Naive thymus-derived CD4-positive, alpha-beta T cell (primary cell): ENCODE measurements at regions not wholly inside any gene's neighbourhood (a gene's known extent, or its start where the extent isn't known, plus 50 kb on each side); places are given as distances from the start of the nearest gene placed in this dataset.

Experiments used
- ATAC-seq: fragments of 150-1000 bp; cut with Tn5 transposase; 2 replicates; pipeline ENCODE4 v1.10.0; 2021; ENCODE audit warnings: mild to moderate bottlenecking, moderate library complexity
- CTCF ChIA-PET: fragments of 350-600 bp; sonication (Branson Sonifier 250); formaldehyde crosslinking; loops from one replicate; lab custom pipeline; 2021; ENCODE audit warnings: antibody characterized with exemption; lab: Charles Lee
- POLR2A ChIA-PET: fragments of 350-600 bp; sonication (Branson Sonifier 250); formaldehyde crosslinking; loops from one replicate; lab custom pipeline; 2021; ENCODE audit warnings: antibody characterized with exemption, inconsistent platforms; lab: Charles Lee
- DNase-seq, 9 donors: peaks; one replicate each; pipeline versions ENCODE4 v3.0.0 to v3.0.0-alpha.2; 2020 to 2022; ENCODE audit warnings: mixed read lengths in 1 of 9
- H3K27ac ChIP-seq: one replicate; pipeline ENCODE4 v1.7.0; 2013; ENCODE audit warnings: mild to moderate bottlenecking, low read depth, low read length, moderate library complexity
- H3K27me3 ChIP-seq, 2 donors: one replicate each; pipeline ENCODE4 v1.7.0; 2013; ENCODE audit warnings: low read length in 2 of 2, mild to moderate bottlenecking in 2 of 2, moderate library complexity in 2 of 2; ENCODE audit not compliant: control insufficient read depth in 2 of 2, insufficient read depth in 2 of 2
- H3K36me3 ChIP-seq, 3 experiments: 1 replicate in 2 of 3; 2 replicates in 1 of 3; pipeline ENCODE4 v1.7.0; 2013; ENCODE audit warnings: low read length in 3 of 3, mild to moderate bottlenecking in 3 of 3, moderate library complexity in 1 of 3; ENCODE audit not compliant: insufficient read depth in 3 of 3, control insufficient read depth in 2 of 3
- H3K4me1 ChIP-seq, 2 donors: one replicate each; pipeline ENCODE4 v1.7.0; 2013; ENCODE audit warnings: low read length in 2 of 2, mild to moderate bottlenecking in 2 of 2, moderate library complexity in 1 of 2; ENCODE audit not compliant: control insufficient read depth in 2 of 2, insufficient read depth in 2 of 2
- H3K4me3 ChIP-seq: 2 replicates; pipeline ENCODE4 v1.7.0; 2013; ENCODE audit warnings: mild to moderate bottlenecking, low read length
- H3K9me3 ChIP-seq, 3 experiments: 1 replicate in 2 of 3; 2 replicates in 1 of 3; pipeline ENCODE4 v1.7.0; 2013; ENCODE audit warnings: low read length in 3 of 3; ENCODE audit not compliant: control insufficient read depth in 2 of 3
- H3K27ac Mint-ChIP-seq, 9 donors: one replicate each; pipeline ENCODE4 v1.8.0; 2020 to 2022; ENCODE audit warnings: mixed read lengths in 9 of 9, mild to moderate bottlenecking in 8 of 9, moderate library complexity in 5 of 9, inconsistent platforms in 2 of 9
- H3K27me3 Mint-ChIP-seq, 5 donors: one replicate each; pipeline ENCODE4 v1.8.0; 2021 to 2022; ENCODE audit warnings: mixed read lengths in 5 of 5, mild to moderate bottlenecking in 1 of 5
- H3K36me3 Mint-ChIP-seq, 5 donors: one replicate each; pipeline ENCODE4 v1.8.0; 2020 to 2022; ENCODE audit warnings: mixed read lengths in 5 of 5, mild to moderate bottlenecking in 3 of 5, inconsistent platforms in 1 of 5
- H3K4me1 Mint-ChIP-seq, 7 donors: one replicate each; pipeline ENCODE4 v1.8.0; 2020 to 2022; ENCODE audit warnings: mixed read lengths in 7 of 7, mild to moderate bottlenecking in 3 of 7, inconsistent platforms in 1 of 7
- H3K4me3 Mint-ChIP-seq, 10 donors: one replicate each; pipeline ENCODE4 v1.8.0; 2020 to 2022; ENCODE audit warnings: mild to moderate bottlenecking in 10 of 10, mixed read lengths in 10 of 10, moderate library complexity in 6 of 10, inconsistent platforms in 2 of 10
- H3K9me3 Mint-ChIP-seq, 11 donors: one replicate each; pipeline ENCODE4 v1.8.0; 2020 to 2022; ENCODE audit warnings: mixed read lengths in 11 of 11, mild to moderate bottlenecking in 4 of 11, inconsistent platforms in 1 of 11, moderate library complexity in 1 of 11
- intact Hi-C, 2 donors: fragments of 100-400 bp; cut with micrococcal nuclease; formaldehyde crosslinking; loops; one replicate each; pipeline ENCODE4 v1.15.1; 2023

DNA sequence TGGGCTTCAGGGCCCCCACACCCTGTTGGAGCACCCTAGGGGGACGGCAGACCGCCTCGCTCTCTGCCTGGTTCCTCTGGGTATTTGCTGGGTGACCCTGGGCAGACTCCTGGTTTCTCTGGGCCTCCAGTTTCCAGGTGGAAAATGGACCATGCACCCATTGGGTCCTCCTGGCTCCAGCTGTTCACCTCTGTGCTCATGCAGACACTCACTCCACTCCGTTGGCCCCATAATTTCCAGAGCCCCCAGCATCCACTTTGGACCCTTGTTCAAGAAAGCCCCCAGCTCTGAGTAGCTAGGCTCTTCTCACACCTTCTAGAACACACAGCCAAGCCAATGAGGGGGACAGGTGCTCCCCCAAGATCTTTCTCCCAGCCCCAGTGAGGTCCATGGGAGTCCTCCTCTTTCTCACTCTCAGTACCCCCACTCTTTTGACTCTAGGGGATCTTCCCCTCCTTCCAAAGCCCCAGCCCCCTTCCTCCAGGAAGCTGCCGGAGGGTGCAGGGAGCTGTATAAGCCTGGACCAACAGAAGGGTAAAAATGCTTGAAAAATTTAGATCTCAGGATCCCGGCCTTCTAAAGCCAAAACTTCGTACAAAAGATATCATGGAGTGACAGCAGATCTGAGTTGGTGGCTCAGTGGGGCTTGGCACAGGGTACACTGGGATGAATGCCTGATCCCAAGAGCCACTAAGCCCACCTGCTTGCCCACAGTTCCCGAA, 174.8 kb upstream of the RTL1 start:
- H3K4me3 Mint-ChIP-seq: peak overlapping the region in 1 of 10 donors; percentile 44
- no peaks in the 10 kb centered on the region for H3K9me3 ChIP-seq
- no peaks in the 10 kb centered on the region for H3K4me1 ChIP-seq
- peaks cover 0 to 3% (median 0%) of the 10 kb centered on the region in 5 donors for H3K36me3 Mint-ChIP-seq
- CTCF ChIA-PET: no interaction called here
- H3K36me3 ChIP-seq: no peaks in the 10 kb centered on the region
- DNase-seq (peak in 1 of 9 donors; percentile 19), ATAC-seq (no peak)
- POLR2A ChIA-PET: no interaction called here
- peaks cover 0 to 2% (median 0%) of the 10 kb centered on the region in 11 donors for H3K9me3 Mint-ChIP-seq
- no peak overlapping the region for H3K27ac ChIP-seq
- no peak overlapping the region for H3K27ac Mint-ChIP-seq
- peaks cover 0 to 9% (median 1%) of the 10 kb centered on the region in 7 donors for H3K4me1 Mint-ChIP-seq
- peaks cover 39 to 68% (median 48%) of the 10 kb centered on the region in 5 donors for H3K27me3 Mint-ChIP-seq
- H3K4me3 ChIP-seq: no peak overlapping the region
- intact Hi-C loops: no loop called here
- no peaks in the 10 kb centered on the region for H3K27me3 ChIP-seq

DNA sequence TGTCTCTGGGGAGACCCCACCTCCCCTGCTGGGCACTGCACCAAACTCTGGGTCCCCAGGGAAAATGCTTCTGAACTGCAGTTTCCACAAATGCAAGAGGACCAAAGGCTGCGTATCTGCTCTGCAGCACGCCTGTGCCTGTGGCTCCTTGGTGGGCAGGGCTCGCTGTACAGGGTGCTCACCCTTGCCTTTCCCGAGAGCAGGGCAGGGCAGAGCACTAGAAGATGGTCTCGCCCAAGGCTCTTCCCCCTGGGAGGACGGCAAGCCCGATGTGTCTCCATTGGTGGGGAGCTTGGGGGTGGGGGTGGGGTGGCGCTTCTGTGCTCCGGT, 175.3 kb upstream of the RTL1 start:
- Mint-ChIP-seq H3K27me3 (peaks cover 39 to 69% (median 48%) of the 10 kb centered on the region in 5 donors), H3K9me3 (peaks cover 0 to 2% (median 0%) of the 10 kb centered on the region in 11 donors), H3K4me3 (no peak overlapping the region), H3K36me3 (peaks cover 0 to 3% (median 0%) of the 10 kb centered on the region in 5 donors), H3K4me1 (peaks cover 0 to 9% (median 1%) of the 10 kb centered on the region in 7 donors), H3K27ac (no peak overlapping the region)
- ChIA-PET CTCF (no interaction called here), POLR2A (no interaction called here)
- H3K27me3 ChIP-seq: no peaks in the 10 kb centered on the region
- intact Hi-C loops: no loop called here
- DNase-seq (peak in 1 of 9 donors; percentile 10), ATAC-seq (no peak)
- no peaks in the 10 kb centered on the region for H3K36me3 ChIP-seq
- no peaks in the 10 kb centered on the region for H3K9me3 ChIP-seq
- no peak overlapping the region for H3K27ac ChIP-seq
- H3K4me1 ChIP-seq: no peaks in the 10 kb centered on the region
- no peak overlapping the region for H3K4me3 ChIP-seq

DNA sequence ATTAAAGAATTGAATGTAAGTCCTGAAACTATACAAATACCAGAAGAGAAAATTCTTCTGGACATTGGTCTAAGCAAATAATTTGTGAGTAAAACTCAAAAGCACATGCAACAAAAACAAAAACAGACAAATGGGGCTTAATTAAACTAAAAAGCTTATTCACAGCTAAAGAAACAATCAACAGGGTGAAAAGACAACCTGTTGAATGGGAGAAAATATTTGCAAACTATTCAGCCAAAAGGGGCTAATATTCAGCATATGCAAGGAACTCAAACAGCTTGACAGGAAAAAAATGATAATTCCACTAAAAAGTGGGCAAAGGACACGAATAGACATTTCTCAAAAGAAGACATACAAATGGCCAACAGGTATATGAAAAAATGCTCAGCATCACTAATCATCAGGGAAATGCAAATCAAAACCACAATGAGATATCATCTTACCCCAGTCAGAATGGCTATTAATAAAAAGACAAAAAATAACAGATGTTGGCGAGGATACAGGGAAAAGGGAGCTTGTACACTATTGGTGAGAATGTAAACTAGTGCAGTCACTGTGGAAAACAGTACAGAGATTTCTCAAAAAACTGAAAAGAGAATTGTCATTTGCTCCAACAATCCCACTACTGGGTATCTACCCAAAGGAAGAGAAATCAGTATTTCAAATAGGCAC, 177.5 kb upstream of the RTL1 start:
- Histone ChIP-seq H3K27me3 (no peaks in the 10 kb centered on the region), H3K9me3 (no peaks in the 10 kb centered on the region), H3K27ac (no peak overlapping the region), H3K4me3 (no peak overlapping the region), H3K4me1 (no peaks in the 10 kb centered on the region), H3K36me3 (no peaks in the 10 kb centered on the region)
- Mint-ChIP-seq H3K4me3 (no peak overlapping the region), H3K4me1 (peaks cover 0 to 9% (median 1%) of the 10 kb centered on the region in 7 donors), H3K36me3 (peaks cover 0 to 3% (median 0%) of the 10 kb centered on the region in 5 donors), H3K9me3 (peaks cover 0 to 4% (median 0%) of the 10 kb centered on the region in 11 donors), H3K27me3 (peaks cover 39 to 55% (median 48%) of the 10 kb centered on the region in 5 donors), H3K27ac (no peak overlapping the region)
- DNase-seq: no peak
- POLR2A ChIA-PET: no interaction called here
- intact Hi-C loops: no loop called here
- CTCF ChIA-PET: no interaction called here
- no peak for ATAC-seq

GRCh38 chr14:101082036-101082435, 178.5 kb upstream of the RTL1 start:
- intact Hi-C loops: no loop called here
- peaks cover 0 to 4% (median 0%) of the 10 kb centered on the region in 7 donors for H3K4me1 Mint-ChIP-seq
- peaks cover 32 to 54% (median 50%) of the 10 kb centered on the region in 5 donors for H3K27me3 Mint-ChIP-seq
- Histone ChIP-seq H3K4me1 (no peaks in the 10 kb centered on the region), H3K9me3 (no peaks in the 10 kb centered on the region), H3K36me3 (no peaks in the 10 kb centered on the region), H3K27ac (no peak overlapping the region), H3K4me3 (no peak overlapping the region), H3K27me3 (no peaks in the 10 kb centered on the region)
- ATAC-seq: no peak
- no peak overlapping the region for H3K4me3 Mint-ChIP-seq
- peaks cover 0 to 3% (median 0%) of the 10 kb centered on the region in 5 donors for H3K36me3 Mint-ChIP-seq
- ChIA-PET CTCF (no interaction called here), POLR2A (no interaction called here)
- peaks cover 0 to 10% (median 0%) of the 10 kb centered on the region in 11 donors for H3K9me3 Mint-ChIP-seq
- no peak overlapping the region for H3K27ac Mint-ChIP-seq
- peak in 1 of 9 donors; percentile 8 for DNase-seq

GRCh38 chr14:101082436-101083384, 179.2 kb upstream of the RTL1 start:
- ChIA-PET POLR2A (no interaction called here), CTCF (no interaction called here)
- Histone ChIP-seq H3K4me3 (no peak overlapping the region), H3K9me3 (no peaks in the 10 kb centered on the region), H3K27me3 (no peaks in the 10 kb centered on the region), H3K27ac (no peak overlapping the region), H3K4me1 (no peaks in the 10 kb centered on the region), H3K36me3 (no peaks in the 10 kb centered on the region)
- Mint-ChIP-seq H3K4me3 (no peak overlapping the region), H3K27ac (no peak overlapping the region), H3K36me3 (peaks cover 0 to 3% (median 0%) of the 10 kb centered on the region in 5 donors), H3K9me3 (peaks cover 0 to 10% (median 0%) of the 10 kb centered on the region in 11 donors), H3K27me3 (peaks cover 25 to 53% (median 50%) of the 10 kb centered on the region in 5 donors), H3K4me1 (peaks cover 0 to 4% (median 0%) of the 10 kb centered on the region in 7 donors)
- ATAC-seq: no peak
- intact Hi-C loops: no loop called here
- DNase-seq: peak in 1 of 9 donors; percentile 3

DNA sequence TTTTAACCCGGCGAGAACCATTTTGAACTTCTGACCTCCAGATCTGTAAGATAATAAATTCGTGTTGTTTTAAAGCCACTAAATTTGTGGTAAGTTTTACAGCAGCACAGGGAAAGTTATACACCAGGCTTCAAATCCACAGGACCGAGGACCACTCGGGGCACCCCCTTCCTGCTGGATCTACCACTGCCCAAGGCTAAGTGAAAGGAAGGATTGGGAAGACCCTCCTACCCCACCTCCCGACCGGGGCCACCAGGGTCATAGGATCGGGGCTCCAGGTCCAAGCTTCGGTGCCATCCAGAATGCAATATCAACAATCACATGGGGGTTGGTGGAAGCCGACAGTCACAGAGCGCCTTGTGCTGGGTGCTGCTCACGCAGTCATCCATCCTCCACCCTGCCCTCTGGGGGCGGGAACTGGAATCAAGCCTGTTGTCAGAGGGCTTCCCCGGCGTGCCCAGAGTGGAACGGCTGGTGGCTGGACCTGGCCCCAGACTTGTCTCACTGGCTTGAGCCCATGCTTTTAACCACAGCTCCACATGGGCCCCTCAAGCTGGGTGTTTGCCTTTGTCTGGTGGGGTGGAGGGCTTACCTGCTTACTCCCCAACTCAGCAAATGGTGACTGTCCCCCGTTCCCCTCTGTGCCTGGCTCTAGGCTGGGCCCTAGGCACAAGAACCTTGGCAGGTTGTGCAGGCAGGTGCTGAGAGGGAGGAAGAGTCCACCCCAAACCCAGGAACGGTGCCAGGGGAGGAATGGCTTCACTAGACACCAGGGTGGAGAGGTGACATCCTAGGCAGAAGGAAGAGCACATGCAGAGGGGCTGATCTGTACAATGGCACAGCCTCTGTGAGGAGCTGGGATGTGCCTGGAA, 180.3 kb upstream of the RTL1 start:
- ATAC-seq: no peak
- Mint-ChIP-seq H3K36me3 (peaks cover 0 to 3% (median 0%) of the 10 kb centered on the region in 5 donors), H3K27ac (no peak overlapping the region), H3K9me3 (peaks cover 0 to 10% (median 0%) of the 10 kb centered on the region in 11 donors), H3K4me3 (no peak overlapping the region), H3K4me1 (no peaks in the 10 kb centered on the region), H3K27me3 (peaks cover 18 to 45% (median 43%) of the 10 kb centered on the region in 5 donors)
- Histone ChIP-seq H3K36me3 (no peaks in the 10 kb centered on the region), H3K27ac (no peak overlapping the region), H3K27me3 (no peaks in the 10 kb centered on the region), H3K4me3 (no peak overlapping the region), H3K9me3 (no peaks in the 10 kb centered on the region), H3K4me1 (no peaks in the 10 kb centered on the region)
- DNase-seq: peak in 2 of 9 donors; percentile 1 to 19
- intact Hi-C loops: no loop called here
- POLR2A ChIA-PET: no interaction called here
- CTCF ChIA-PET: no interaction called here
